ENCODE measurements at regions not wholly inside any gene's neighbourhood (a gene's known extent, or its start where the extent isn't known, plus 50 kb on each side); places are given as distances from the start of the nearest gene placed in this dataset.

DNA sequence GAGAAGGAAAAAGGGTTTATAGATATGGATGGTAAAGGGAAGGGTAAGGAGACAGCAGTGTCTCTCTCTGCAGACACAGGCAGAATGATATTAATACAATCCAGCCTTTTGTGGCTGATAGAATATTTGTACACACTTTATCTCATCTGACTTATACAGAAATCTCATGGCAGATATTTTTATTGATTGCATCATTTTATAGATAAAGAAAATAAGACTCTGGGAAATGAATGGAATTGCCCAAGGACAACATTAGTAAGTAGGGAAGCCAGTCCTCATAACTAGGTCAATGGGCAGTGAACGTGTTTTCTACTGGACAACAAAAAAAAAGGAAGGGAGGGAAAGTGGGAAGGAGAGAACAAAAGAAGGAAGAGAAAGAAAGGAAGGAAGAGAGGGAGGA, 236.4 kb upstream of the EPHA4 start:
- no TSS peak for BruUV-seq (replicated peaks)
- no peak overlapping the region for H3K4me3 ChIP-seq (ENCODE audit: low read depth, low read length, poor library complexity, severe bottlenecking)
- TF ChIP-seq EZH2 (IDR thresholded peaks at IDR 0.05; ENCODE audit: borderline replicate concordance, low read depth, low read length, poor library complexity, severe bottlenecking), result no peak
- TF ChIP-seq, protein P1, sequence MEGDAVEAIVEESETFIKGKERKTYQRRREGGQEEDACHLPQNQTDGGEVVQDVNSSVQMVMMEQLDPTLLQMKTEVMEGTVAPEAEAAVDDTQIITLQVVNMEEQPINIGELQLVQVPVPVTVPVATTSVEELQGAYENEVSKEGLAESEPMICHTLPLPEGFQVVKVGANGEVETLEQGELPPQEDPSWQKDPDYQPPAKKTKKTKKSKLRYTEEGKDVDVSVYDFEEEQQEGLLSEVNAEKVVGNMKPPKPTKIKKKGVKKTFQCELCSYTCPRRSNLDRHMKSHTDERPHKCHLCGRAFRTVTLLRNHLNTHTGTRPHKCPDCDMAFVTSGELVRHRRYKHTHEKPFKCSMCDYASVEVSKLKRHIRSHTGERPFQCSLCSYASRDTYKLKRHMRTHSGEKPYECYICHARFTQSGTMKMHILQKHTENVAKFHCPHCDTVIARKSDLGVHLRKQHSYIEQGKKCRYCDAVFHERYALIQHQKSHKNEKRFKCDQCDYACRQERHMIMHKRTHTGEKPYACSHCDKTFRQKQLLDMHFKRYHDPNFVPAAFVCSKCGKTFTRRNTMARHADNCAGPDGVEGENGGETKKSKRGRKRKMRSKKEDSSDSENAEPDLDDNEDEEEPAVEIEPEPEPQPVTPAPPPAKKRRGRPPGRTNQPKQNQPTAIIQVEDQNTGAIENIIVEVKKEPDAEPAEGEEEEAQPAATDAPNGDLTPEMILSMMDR (conservative IDR thresholded peaks at IDR 0.05; ENCODE audit: low read depth, low read length), result no peak
- H3K4me1 ChIP-seq (ENCODE audit: insufficient read depth, low read length, poor library complexity, severe bottlenecking), result peaks cover 4% of the 10 kb centered on the region
- no peaks in the 10 kb centered on the region for H3K9me3 ChIP-seq (ENCODE audit: low read depth, low read length, poor library complexity, severe bottlenecking)
- no peak for DNase-seq (ENCODE audit: low spot score)
- H3K27me3 ChIP-seq (replicated peaks; ENCODE audit: insufficient read depth, low read depth, low read length, poor library complexity), result no peaks in the 10 kb centered on the region
- H3K27ac ChIP-seq (ENCODE audit: low read depth, low read length, poor library complexity, severe bottlenecking), result no peak overlapping the region
- ChIA-PET POLR2A (ENCODE audit: low non-redundant PET) (no interaction called here), CTCF (no interaction called here)
- intact Hi-C loops (cut with micrococcal nuclease; ENCODE audit: unreplicated experiment), result no loop called here
- no peaks in the 10 kb centered on the region for H3K36me3 ChIP-seq (ENCODE audit: insufficient read depth, low read length, poor library complexity, severe bottlenecking)

DNA sequence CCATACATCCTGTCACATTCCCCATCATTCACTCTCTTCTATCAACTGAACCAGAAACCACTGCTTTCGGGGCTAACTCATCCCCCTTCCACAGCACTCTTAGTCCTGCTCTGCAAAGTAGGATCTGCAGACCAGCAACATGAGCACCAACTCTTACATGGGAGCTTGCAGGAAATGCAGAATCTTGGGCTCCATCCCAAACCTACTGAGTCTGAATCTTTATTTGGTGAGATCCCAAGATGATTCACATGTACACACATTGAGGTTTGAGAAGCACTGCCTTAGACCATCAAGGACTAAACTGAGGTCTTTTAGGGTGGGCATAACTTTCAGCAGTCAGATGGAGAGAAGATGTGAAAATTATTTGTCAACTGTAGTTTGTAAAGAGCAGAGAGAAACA, 235.6 kb upstream of the EPHA4 start:
- Histone ChIP-seq H3K9me3 (ENCODE audit: low read depth, low read length, poor library complexity, severe bottlenecking) (no peaks in the 10 kb centered on the region), H3K27me3 (replicated peaks; ENCODE audit: insufficient read depth, low read depth, low read length, poor library complexity) (no peaks in the 10 kb centered on the region), H3K27ac (ENCODE audit: low read depth, low read length, poor library complexity, severe bottlenecking) (no peak overlapping the region), H3K4me3 (ENCODE audit: low read depth, low read length, poor library complexity, severe bottlenecking) (no peak overlapping the region), H3K4me1 (ENCODE audit: insufficient read depth, low read length, poor library complexity, severe bottlenecking) (peaks cover 4% of the 10 kb centered on the region), H3K36me3 (ENCODE audit: insufficient read depth, low read length, poor library complexity, severe bottlenecking) (no peaks in the 10 kb centered on the region)
- POLR2A ChIA-PET (ENCODE audit: low non-redundant PET), result no interaction called here
- CTCF ChIA-PET, result no interaction called here
- no peak for DNase-seq (ENCODE audit: low spot score)
- intact Hi-C loops (cut with micrococcal nuclease; ENCODE audit: unreplicated experiment), result no loop called here
- BruUV-seq (replicated peaks), result no TSS peak
- TF ChIP-seq, protein P1 (conservative IDR thresholded peaks at IDR 0.05; ENCODE audit: low read depth, low read length), result no peak

DNA sequence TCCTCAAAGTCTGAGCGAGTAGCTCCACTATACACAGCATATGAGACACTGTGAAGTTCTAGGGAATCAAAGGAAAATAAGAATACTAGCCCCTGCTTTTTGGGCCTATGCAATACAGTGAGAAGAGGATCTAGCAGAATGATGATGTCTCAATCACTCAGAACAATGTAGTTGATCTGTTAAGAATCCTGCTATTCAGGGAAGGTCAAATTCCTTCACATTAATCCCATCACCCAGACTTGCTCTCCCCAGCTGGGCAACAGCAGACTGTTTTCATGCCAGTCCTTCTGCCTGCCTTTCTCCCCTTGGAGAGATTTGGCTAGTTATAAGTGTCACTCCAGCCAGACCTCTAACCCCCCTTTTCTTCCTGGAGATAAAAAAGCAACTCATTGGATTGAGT, 230.0 kb upstream of the EPHA4 start:
- H3K36me3 ChIP-seq (ENCODE audit: insufficient read depth, low read length, poor library complexity, severe bottlenecking), result no peaks in the 10 kb centered on the region
- ChIA-PET CTCF (no interaction called here), POLR2A (ENCODE audit: low non-redundant PET) (no interaction called here)
- intact Hi-C loops (cut with micrococcal nuclease; ENCODE audit: unreplicated experiment), result no loop called here
- no peaks in the 10 kb centered on the region for H3K27me3 ChIP-seq (replicated peaks; ENCODE audit: insufficient read depth, low read depth, low read length, poor library complexity)
- DNase-seq (ENCODE audit: low spot score), result no peak
- BruUV-seq (replicated peaks), result no TSS peak
- no peaks in the 10 kb centered on the region for H3K4me1 ChIP-seq (ENCODE audit: insufficient read depth, low read length, poor library complexity, severe bottlenecking)
- no peak overlapping the region for H3K27ac ChIP-seq (ENCODE audit: low read depth, low read length, poor library complexity, severe bottlenecking)
- no peaks in the 10 kb centered on the region for H3K9me3 ChIP-seq (ENCODE audit: low read depth, low read length, poor library complexity, severe bottlenecking)
- no peak overlapping the region for H3K4me3 ChIP-seq (ENCODE audit: low read depth, low read length, poor library complexity, severe bottlenecking)
- no peak for TF ChIP-seq EZH2 (IDR thresholded peaks at IDR 0.05; ENCODE audit: borderline replicate concordance, low read depth, low read length, poor library complexity, severe bottlenecking)
- TF ChIP-seq, protein P1 (conservative IDR thresholded peaks at IDR 0.05; ENCODE audit: low read depth, low read length), result no peak
